H1 (cell line): ENCODE measurements at regions not wholly inside any gene's neighbourhood (a gene's known extent, or its start where the extent isn't known, plus 50 kb on each side); places are given as distances from the start of the nearest gene placed in this dataset.
A peak's percentile ranks its signal among the peaks of the same experiment; 100 is the strongest.

Experiments
- CTCF ChIA-PET: fragments of 300-600 bp; sonication (Branson Sonifier 250); formaldehyde crosslinking; loops from one replicate; lab custom pipeline; 2021; ENCODE audit not compliant: partially characterized antibody; lab: Charles Lee
- POLR2A ChIA-PET: fragments of 300-600 bp; sonication (Branson Sonifier 250); formaldehyde crosslinking; loops from one replicate; lab custom pipeline; 2021; ENCODE audit warnings: inconsistent platforms; ENCODE audit not compliant: partially characterized antibody; lab: Charles Lee
- DNase-seq, 2 experiments: peaks; one replicate each; pipeline versions ENCODE4 v3.0.0 to v3.0.0-alpha.2; 2010 to 2022; ENCODE audit warnings: low spot score in 2 of 2, low read depth in 1 of 2, mixed read lengths in 1 of 2
- FAIRE-seq: peaks from 2 replicates; lab custom pipeline; 2011; peaks lifted over from hg19 to GRCh38; lab: Jason Lieb, UNC
- H2AFZ ChIP-seq: 2 replicates; pipeline ENCODE4 v1.8.1; 2012; ENCODE audit warnings: low read length, inconsistent platforms
- H2AK5ac ChIP-seq: 2 replicates; pipeline ENCODE4 v1.6.1; 2013; ENCODE audit warnings: low read depth, low read length
- H2BK120ac ChIP-seq: replicated peaks from 2 replicates; pipeline ENCODE3; 2013; ENCODE audit warnings: low read depth, low read length, inconsistent platforms
- H2BK12ac ChIP-seq: 2 replicates; pipeline ENCODE4 v1.6.1; 2013; ENCODE audit warnings: low read depth, low read length
- H2BK15ac ChIP-seq: 2 replicates; pipeline ENCODE4 v1.6.1; 2013; ENCODE audit warnings: low read length
- H2BK20ac ChIP-seq: 2 replicates; pipeline ENCODE4 v1.6.1; 2013; ENCODE audit warnings: low read length
- H2BK5ac ChIP-seq: 2 replicates; pipeline ENCODE4 v1.6.1; 2013; ENCODE audit warnings: low read depth, low read length
- H3K14ac ChIP-seq: 2 replicates; pipeline ENCODE4 v1.6.1; 2013; ENCODE audit warnings: inconsistent platforms; ENCODE audit not compliant: insufficient read length
- H3K18ac ChIP-seq: 2 replicates; pipeline ENCODE4 v1.6.1; 2013; ENCODE audit warnings: low read length; ENCODE audit errors: extremely low read depth
- H3K23ac ChIP-seq: 2 replicates; pipeline ENCODE4 v1.6.1; 2013; ENCODE audit warnings: inconsistent platforms; ENCODE audit not compliant: insufficient read length
- H3K23me2 ChIP-seq: 2 replicates; pipeline ENCODE4 v1.6.1; 2013; ENCODE audit warnings: low read depth, low read length
- H3K27ac ChIP-seq: 2 replicates; pipeline ENCODE4 v1.6.1; 2011; ENCODE audit warnings: low read depth, low read length, inconsistent platforms
- H3K27me3 ChIP-seq, 4 experiments: replicated peaks in 1 of 4; 1 replicate in 1 of 4; 2 replicates in 3 of 4; pipeline versions ENCODE4 v1.6.1 to v1.8.1; 2011 to 2013; ENCODE audit warnings: low read length in 3 of 4, mild to moderate bottlenecking in 3 of 4, inconsistent platforms in 2 of 4, mixed read lengths in 2 of 4, moderate library complexity in 1 of 4; ENCODE audit not compliant: control insufficient read depth in 3 of 4, insufficient read depth in 3 of 4; ENCODE audit errors: extremely low read depth in 1 of 4
- H3K36me3 ChIP-seq, 4 experiments: 2 replicates each; pipeline versions ENCODE4 v1.6.1 to v1.8.1; 2011 to 2013; ENCODE audit warnings: mild to moderate bottlenecking in 4 of 4, low read length in 3 of 4, moderate library complexity in 2 of 4, control low read depth in 1 of 4, inconsistent platforms in 1 of 4; ENCODE audit not compliant: insufficient read depth in 4 of 4, control insufficient read depth in 2 of 4
- H3K4ac ChIP-seq: replicated peaks from 2 replicates; pipeline ENCODE3; 2013; ENCODE audit warnings: low read length, low read depth, mixed read lengths, inconsistent platforms; ENCODE audit not compliant: insufficient read length
- H3K4me1 ChIP-seq, 4 experiments: replicated peaks in 1 of 4; 1 replicate in 1 of 4; 2 replicates in 3 of 4; pipeline versions ENCODE4 v1.6.1 to v1.8.1; 2011 to 2013; ENCODE audit warnings: low read length in 3 of 4, inconsistent platforms in 2 of 4, mixed read lengths in 1 of 4; ENCODE audit not compliant: insufficient read depth in 4 of 4, control insufficient read depth in 3 of 4
- H3K4me2 ChIP-seq, 2 experiments: 2 replicates each; pipeline versions ENCODE4 v1.6.1 to v1.8.1; 2011 to 2013; ENCODE audit warnings: low read depth in 2 of 2, low read length in 2 of 2, control low read depth in 1 of 2, inconsistent platforms in 1 of 2, mild to moderate bottlenecking in 1 of 2; ENCODE audit not compliant: insufficient read depth in 1 of 2
- H3K4me3 ChIP-seq, 4 experiments: fragments of 200-600, 300-600 bp in 1 of 4; sonication (generic), shearing (Covaris generic), sonication (Bioruptor Twin) in 1 of 4; 2 replicates each; pipeline versions ENCODE4 v1.5.1 to v1.8.1; 2011 to 2016; ENCODE audit warnings: low read length in 4 of 4, low read depth in 3 of 4, control low read depth in 2 of 4, inconsistent platforms in 2 of 4, mild to moderate bottlenecking in 2 of 4, mixed read lengths in 1 of 4, moderate library complexity in 1 of 4; ENCODE audit not compliant: insufficient read depth in 2 of 4; ENCODE audit errors: extremely low read depth in 1 of 4
- H3K56ac ChIP-seq: replicated peaks from 2 replicates; pipeline ENCODE3; 2013; ENCODE audit warnings: low read depth, mild to moderate bottlenecking, mixed read lengths, low read length, inconsistent platforms; ENCODE audit not compliant: insufficient read length
- H3K79me1 ChIP-seq: 2 replicates; pipeline ENCODE4 v1.6.1; 2013; ENCODE audit warnings: low read depth, low read length, control low read depth
- H3K79me2 ChIP-seq, 2 experiments: 2 replicates each; pipeline versions ENCODE4 v1.6.1 to v1.8.1; 2012 to 2013; ENCODE audit warnings: low read length in 2 of 2, mild to moderate bottlenecking in 2 of 2, inconsistent platforms in 1 of 2; ENCODE audit not compliant: insufficient read depth in 2 of 2, control insufficient read depth in 1 of 2
- H3K9ac ChIP-seq, 4 experiments: replicated peaks in 1 of 4; 1 replicate in 1 of 4; 2 replicates in 3 of 4; pipeline versions ENCODE4 v1.6.1 to v1.8.1; 2011 to 2013; ENCODE audit warnings: low read depth in 3 of 4, low read length in 3 of 4, control low read depth in 2 of 4, mild to moderate bottlenecking in 2 of 4, moderate library complexity in 2 of 4, inconsistent platforms in 1 of 4; ENCODE audit errors: extremely low read depth in 1 of 4
- H3K9me3 ChIP-seq, 2 experiments: 2 replicates each; pipeline versions ENCODE4 v1.6.1 to v1.8.1; 2012 to 2013; ENCODE audit warnings: mild to moderate bottlenecking in 2 of 2, moderate library complexity in 2 of 2, control low read depth in 1 of 2, inconsistent platforms in 1 of 2, low read depth in 1 of 2, low read length in 1 of 2, mixed read lengths in 1 of 2; ENCODE audit not compliant: insufficient read depth in 2 of 2
- H4K20me1 ChIP-seq, 2 experiments: replicated peaks in 1 of 2; 2 replicates each; pipeline versions ENCODE3 to v1.8.1; 2011 to 2013; ENCODE audit warnings: inconsistent platforms in 2 of 2, low read length in 2 of 2, mild to moderate bottlenecking in 1 of 2; ENCODE audit not compliant: insufficient read depth in 2 of 2, control insufficient read depth in 1 of 2
- H4K5ac ChIP-seq: 2 replicates; pipeline ENCODE4 v1.6.1; 2013; ENCODE audit warnings: low read length, low read depth, mixed read lengths, inconsistent platforms; ENCODE audit not compliant: insufficient read length
- H4K8ac ChIP-seq: 2 replicates; pipeline ENCODE4 v1.8.0; 2013; ENCODE audit warnings: mild to moderate bottlenecking, moderate library complexity, low read length, inconsistent platforms; ENCODE audit not compliant: insufficient read depth; ENCODE audit errors: extremely low read depth
- H4K91ac ChIP-seq: replicated peaks from 2 replicates; pipeline ENCODE3; 2013; ENCODE audit warnings: low read length, mixed read lengths, inconsistent platforms; ENCODE audit not compliant: insufficient read length
- KDM5A ChIP-seq: fragments of 200-600 bp; IDR thresholded peaks from 2 replicates; pipeline ENCODE4 v1.7.1; 2012; ENCODE audit warnings: mild to moderate bottlenecking, low read length, inconsistent platforms, mixed read lengths
- WGBS, 2 experiments: shearing (Covaris generic) in 1 of 2; methylation state at CpG; one replicate each; pipeline versions ENCODE4 v1.1.6 to v1.1.7; 2013 to 2015; ENCODE audit warnings: low lambda C conversion rate in 2 of 2, mixed read lengths in 2 of 2, inconsistent platforms in 1 of 2, low coverage in 1 of 2, missing lambda C conversion rate in 1 of 2; ENCODE audit not compliant: insufficient replicate concordance in 2 of 2, insufficient coverage in 1 of 2, insufficient read length in 1 of 2; ENCODE audit errors: extremely low coverage in 1 of 2, missing lambda C conversion rate in 1 of 2; 5-methylcytosine and 5-hydroxymethylcytosine counted together
- TF ChIP-seq, protein P1 (sequence below), 3 experiments: IDR thresholded peaks; 1 replicate in 2 of 3; 2 replicates in 1 of 3; pipeline versions ENCODE4 v1.5.1 to v1.6.1; 2011; ENCODE audit warnings: low read length in 3 of 3, mild to moderate bottlenecking in 3 of 3, inconsistent platforms in 2 of 3, low read depth in 1 of 3, moderate library complexity in 1 of 3; ENCODE audit not compliant: insufficient read depth in 1 of 3; ENCODE audit errors: control extremely low read depth in 1 of 3

DNA sequence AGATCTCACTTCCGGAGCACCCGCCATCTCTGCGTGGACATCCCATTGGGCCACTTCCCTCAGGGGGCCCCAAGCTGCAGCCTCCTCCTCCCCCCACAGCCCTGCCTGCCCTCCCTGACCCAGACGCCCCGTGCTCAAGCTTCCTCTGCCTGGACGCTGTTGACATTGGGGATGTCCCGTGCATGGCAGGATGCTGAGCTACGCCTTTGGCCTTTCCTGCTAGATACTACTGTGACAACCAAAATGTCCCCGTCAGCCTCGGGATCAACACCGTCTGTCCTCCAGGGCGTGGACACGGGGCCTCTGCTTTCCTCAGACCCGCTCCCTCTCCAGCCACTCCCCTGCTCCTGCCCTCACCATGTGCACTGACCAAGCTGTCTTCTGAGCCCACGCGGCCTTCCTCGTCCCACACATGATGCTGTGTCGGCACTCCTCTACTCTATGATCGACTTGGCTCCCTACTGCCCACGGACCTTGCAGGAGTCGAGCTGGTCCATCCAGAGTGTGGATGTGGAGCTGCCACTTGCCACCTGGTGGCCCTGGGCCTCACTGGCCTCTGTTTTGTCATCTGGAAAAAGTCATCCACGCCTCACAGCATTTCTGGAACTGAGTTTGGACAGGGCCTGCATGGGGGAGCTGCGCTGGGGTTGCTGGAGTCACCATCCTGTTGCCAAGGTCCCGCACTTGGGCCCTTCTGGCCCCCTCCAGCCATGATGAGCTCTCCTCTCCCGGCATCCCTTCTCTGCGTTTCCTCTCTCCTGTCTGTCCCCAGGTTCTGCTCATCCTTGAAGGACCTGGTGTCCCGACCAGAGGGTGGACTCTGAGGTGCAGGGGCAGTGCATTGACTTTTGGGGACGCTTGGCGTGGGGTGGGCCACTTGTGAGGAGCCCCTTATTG is 221.7 kb upstream of the CIBAR2 start:
- TF ChIP-seq KDM5A = no peak
- TF ChIP-seq, protein P1, sequence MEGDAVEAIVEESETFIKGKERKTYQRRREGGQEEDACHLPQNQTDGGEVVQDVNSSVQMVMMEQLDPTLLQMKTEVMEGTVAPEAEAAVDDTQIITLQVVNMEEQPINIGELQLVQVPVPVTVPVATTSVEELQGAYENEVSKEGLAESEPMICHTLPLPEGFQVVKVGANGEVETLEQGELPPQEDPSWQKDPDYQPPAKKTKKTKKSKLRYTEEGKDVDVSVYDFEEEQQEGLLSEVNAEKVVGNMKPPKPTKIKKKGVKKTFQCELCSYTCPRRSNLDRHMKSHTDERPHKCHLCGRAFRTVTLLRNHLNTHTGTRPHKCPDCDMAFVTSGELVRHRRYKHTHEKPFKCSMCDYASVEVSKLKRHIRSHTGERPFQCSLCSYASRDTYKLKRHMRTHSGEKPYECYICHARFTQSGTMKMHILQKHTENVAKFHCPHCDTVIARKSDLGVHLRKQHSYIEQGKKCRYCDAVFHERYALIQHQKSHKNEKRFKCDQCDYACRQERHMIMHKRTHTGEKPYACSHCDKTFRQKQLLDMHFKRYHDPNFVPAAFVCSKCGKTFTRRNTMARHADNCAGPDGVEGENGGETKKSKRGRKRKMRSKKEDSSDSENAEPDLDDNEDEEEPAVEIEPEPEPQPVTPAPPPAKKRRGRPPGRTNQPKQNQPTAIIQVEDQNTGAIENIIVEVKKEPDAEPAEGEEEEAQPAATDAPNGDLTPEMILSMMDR (IDR thresholded peaks at IDR 0.05; ENCODE audit: control extremely low read depth in 1 of 3, insufficient read depth in 1 of 3, low read depth in 1 of 3, low read length in 3 of 3) = 0 out of 4 replicates have a peak, but pooled peaks of 1 of the 3 experiments have one; percentile 2
- Histone ChIP-seq H3K9me3 (peaks cover 0 to 8% of the 10 kb centered on the region in 2 experiments; a peak in 1 of 4 replicates), H3K4me2 (peak overlapping the region; percentile 53 to 71), H3K36me3 (no peaks in the 10 kb centered on the region), H3K27me3 (peaks cover 27 to 64% (median 56%) of the 10 kb centered on the region in 4 experiments), H4K8ac (no peak overlapping the region; the same call in 1 of the 2 replicates), H3K23me2 (no peaks in the 10 kb centered on the region; the same call in 1 of the 2 replicates), H3K79me1 (no peaks in the 10 kb centered on the region; the same call in 1 of the 2 replicates), H3K4ac (peak overlapping the region; percentile 23), H2BK5ac (peak overlapping the region; percentile 6; the same call in 1 of the 2 replicates), H2AK5ac (peak overlapping the region; percentile 46; the same call in 1 of the 2 replicates), H4K91ac (peak overlapping the region; percentile 14), H2BK12ac (peak overlapping the region; percentile 90; the same call in 1 of the 2 replicates), H3K4me3 (peak overlapping the region in 2 of 4 experiments; percentile 45 to 52; a peak in 4 of 8 replicates), H4K20me1 (peaks cover 16 to 32% of the 10 kb centered on the region in 2 experiments), H2BK20ac (0 out of 2 replicates have a peak overlapping the region, but pooled peaks have one; percentile 73), H3K18ac (peak overlapping the region; percentile 34; the same call in 1 of the 2 replicates), H3K23ac (no peak overlapping the region), H3K79me2 (no peaks in the 10 kb centered on the region), H3K14ac (no peak overlapping the region), H3K56ac (no peak overlapping the region), H2BK15ac (peak overlapping the region; percentile 66), H3K4me1 (peaks cover 4 to 42% (median 33%) of the 10 kb centered on the region in 4 experiments), H3K9ac (no peak overlapping the region), H4K5ac (no peak overlapping the region), H2AFZ (no peak overlapping the region), H2BK120ac (peak overlapping the region; percentile 6), H3K27ac (no peak overlapping the region)
- ChIA-PET POLR2A (interaction anchor here (1.2 to 1.6 kb wide), 2 partner anchors 9 to 21 kb away, joined by 4 to 5 read pairs; no protein-coding TSS in a partner anchor), CTCF (interaction anchor here (0.6 to 3.7 kb wide), 30 partner anchors 9 to 301 kb away, joined by 3 to 21 read pairs (median 5); no protein-coding TSS in a partner anchor)
- no peak for DNase-seq
- no peak for FAIRE-seq
- 61% methylated on average over 26 of the region's 29 CpGs; no CpG with 5 or more reads in 1 of the 2 experiments for WGBS, 2 experiments
